Left cardiac atrium (tissue), 4 donors: ENCODE measurements at regions not wholly inside any gene's neighbourhood (a gene's known extent, or its start where the extent isn't known, plus 50 kb on each side); places are given as distances from the start of the nearest gene placed in this dataset.

Experiments used
- ATAC-seq, 2 donors: fragments of 200-7000 bp; cut with Tn5 transposase; one replicate each; pipeline ENCODE4 v1.9.1; 2020; ENCODE audit warnings: mild to moderate bottlenecking in 2 of 2, moderate library complexity in 2 of 2
- DNase-seq: peaks from one replicate; pipeline ENCODE4 v3.0.0-alpha.2; 2020
- intact Hi-C, 2 donors: fragments of 100-400 bp; cut with DNase I; formaldehyde crosslinking; loops; one replicate each; pipeline versions ENCODE4 v1.14.1 to v1.15.1; 2022 to 2023
- donor health status: DM: no; HTN: yes; CAD: no.
- donor health status: DM: no; HTN: yes; CAD: no; lungs with severe emphysema.
- donor health status: DM: yes; HTN: yes; CAD: no.
- donor health status: Dilated cardiomyopathy.

DNA sequence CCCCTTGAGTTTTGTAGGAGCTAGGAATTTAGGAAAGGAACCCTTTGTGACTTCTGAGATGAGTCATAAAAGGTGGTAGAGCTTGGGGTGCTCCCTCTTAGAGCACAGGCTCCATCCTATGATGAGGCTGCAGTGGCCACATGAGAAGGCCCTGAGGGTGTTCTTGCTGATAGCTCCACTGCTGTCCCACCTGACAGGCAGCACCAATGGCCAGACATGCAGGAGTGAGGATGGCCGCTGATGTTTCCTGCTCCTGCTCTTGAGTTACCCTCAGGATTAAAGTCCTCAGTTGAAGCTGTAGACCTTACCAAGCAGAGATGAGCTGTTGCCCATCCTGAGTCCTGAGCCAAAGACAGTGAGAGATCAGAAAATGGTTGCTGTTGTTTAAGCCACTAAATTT is 512.1 kb downstream of the CDH26 start:
- intact Hi-C loops = no loop called here
- ATAC-seq (no peak), DNase-seq (no peak)

DNA sequence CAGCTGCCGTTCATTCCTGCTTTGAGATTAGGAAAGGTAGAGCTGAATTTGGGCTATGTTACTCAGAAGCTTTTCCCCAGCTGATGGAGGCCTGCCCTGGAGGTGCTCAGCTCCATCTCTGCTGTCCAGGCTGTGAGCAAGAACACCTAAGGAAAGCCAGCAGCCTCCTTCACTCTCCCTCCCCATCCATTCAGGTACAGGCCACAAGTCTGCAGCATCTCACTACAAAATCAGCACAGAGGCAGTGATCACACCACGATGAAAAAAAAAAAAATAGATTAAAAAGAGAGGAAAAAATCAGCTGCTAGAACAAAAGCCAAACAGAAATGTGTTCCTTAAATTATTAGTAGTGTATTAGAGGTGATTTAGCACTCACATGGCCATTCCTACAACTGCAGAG is 515.0 kb downstream of the CDH26 start:
- no peak for ATAC-seq
- intact Hi-C loops = no loop called here
- DNase-seq = no peak

DNA sequence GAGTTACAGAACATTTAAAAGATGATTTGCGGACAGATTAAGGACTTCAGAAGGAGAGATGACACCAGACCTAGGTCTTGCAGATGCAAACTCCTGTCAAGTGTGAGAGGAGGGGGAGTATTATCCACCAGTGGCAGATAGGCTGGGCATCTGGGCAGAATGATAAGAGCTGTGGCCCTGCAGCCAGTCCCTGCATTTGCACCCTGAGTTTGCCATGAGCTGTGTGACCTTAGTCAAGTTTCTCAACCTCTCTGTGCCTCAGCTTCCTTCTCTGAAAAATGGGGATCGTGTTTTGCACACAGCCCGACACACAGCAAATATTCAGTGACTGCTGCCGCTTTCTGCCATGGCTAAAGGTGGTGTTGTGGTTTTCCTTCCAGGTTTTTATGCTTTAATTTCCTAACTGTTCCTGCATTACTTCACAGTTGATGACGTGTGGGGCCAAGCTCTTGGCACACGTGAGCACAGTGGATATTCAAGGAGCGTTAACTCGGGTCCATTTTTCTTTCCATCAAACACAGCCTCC is 516.2 kb downstream of the CDH26 start:
- intact Hi-C loops = no loop called here
- DNase-seq (no peak), ATAC-seq (no peak)

DNA sequence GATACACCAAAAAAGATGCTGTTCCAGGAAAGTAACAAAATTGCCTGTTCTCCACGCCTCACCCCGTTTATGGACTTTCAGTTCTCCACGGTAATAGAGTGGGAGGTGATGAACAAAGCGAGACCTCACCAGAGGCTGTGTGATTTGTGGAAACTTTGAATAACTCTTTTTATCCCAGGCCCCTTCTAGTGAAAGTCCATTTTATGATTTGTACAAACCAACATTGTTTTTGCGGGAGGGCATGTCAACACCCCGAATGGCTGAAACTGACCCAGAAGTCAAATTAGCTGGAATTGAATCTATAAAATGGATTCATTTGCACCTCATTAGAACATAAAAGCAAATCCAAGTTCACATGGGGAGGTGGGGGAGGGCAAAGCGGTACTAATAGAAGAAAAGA is 517.8 kb downstream of the CDH26 start:
- intact Hi-C loops = no loop called here
- ATAC-seq (no peak), DNase-seq (no peak)

DNA sequence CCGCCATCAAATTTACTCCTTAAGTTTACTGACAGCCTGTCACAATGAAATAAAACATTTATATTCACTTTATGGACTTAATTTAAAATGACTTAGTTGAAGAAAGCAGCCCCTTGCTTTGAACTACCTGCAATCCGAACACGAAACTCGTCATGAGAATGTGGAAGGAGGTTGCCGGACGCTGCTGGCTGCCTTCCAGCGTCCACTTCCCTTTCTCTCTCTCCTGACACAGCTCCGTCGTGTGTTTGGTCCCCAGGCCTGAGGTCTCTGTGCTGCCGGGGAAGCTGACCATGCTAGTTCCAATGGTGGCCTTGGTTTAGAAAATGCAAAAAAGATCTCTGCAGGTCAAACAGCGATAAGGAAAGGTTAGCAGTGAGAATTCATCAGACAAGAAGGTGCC is 519.7 kb downstream of the CDH26 start:
- intact Hi-C loops = no loop called here
- no peak for DNase-seq
- no peak for ATAC-seq

DNA sequence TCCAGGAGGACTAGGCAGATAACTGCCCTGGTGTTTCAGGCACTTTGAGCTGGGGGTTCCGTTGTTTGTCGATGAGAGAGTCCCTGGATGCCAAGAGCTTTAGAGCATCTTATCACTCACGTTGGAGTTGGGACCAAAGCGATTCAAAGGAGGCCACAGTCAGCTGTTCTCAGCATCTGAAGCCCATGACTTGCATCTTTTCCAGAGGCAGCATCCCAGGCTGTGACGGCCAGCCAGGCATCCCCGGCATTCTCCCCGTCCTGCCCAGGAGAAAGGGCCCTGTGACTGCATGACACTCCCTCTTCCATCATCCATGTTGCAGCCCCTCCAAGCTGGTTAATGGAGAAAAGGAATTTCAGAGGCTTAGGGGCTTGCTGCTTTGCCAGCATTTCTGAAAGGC is 520.3 kb downstream of the CDH26 start:
- intact Hi-C loops = no loop called here
- ATAC-seq = no peak
- DNase-seq = no peak

DNA sequence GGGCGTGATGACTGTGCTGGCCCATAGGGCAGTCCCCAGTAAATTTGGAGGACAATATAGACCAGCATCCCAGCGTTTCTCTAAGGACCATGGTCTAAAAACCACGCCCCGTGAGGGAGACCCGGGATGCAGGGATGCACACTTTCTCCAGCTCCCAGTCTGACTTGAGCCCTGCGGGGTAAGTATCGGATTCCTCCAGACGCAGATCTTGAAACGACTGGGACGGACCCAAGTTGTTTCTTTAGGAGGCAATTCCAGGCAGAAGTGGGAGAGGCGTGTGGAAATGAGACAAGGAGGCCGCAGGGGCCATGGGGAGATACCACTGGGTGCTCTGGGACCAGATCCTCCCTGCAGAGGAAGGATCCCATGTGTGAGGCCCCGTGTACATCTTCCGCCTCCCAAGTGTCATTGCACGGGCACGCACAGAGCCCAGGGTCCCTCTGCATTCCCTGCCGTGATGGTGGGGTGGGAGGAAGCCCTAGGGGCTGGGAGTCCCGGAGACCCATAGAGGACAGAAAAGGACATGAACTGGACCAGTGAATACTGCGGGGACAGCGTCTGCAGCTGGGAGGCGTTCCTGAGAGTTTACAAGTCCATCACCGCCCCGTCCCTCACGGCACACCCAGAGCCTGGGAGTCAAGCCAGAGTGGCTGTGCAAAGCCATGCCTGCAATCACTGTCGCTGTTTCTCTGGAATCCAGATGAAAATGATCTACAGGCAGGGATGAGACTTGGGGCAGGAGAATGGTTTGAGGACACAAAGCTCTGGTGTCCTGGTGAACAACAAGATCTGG is 522.9 kb downstream of the CDH26 start:
- DNase-seq (no peak), ATAC-seq (peak in 1 of 2 donors; percentile 52)
- intact Hi-C loops = no loop called here

DNA sequence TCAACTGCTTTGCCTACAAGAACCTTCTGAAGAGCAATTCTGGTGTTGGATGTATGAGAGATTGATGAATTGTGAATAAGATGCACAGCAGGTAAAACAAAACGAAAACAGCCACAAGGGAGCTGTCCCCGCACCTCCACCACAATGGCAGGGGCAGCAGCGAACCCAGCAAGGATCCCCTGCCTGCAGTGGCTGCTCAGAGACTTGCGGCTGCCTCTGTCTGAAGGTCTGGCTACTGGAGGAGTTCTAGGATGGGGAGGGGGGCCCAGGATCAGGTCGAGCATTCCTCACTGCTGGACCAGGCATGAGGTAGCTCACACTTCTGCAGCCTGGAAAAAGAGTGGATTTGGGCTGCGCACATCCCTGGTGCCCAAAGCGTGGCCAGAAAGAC is 523.5 kb downstream of the CDH26 start:
- intact Hi-C loops = no loop called here
- DNase-seq (no peak), ATAC-seq (no peak)

DNA sequence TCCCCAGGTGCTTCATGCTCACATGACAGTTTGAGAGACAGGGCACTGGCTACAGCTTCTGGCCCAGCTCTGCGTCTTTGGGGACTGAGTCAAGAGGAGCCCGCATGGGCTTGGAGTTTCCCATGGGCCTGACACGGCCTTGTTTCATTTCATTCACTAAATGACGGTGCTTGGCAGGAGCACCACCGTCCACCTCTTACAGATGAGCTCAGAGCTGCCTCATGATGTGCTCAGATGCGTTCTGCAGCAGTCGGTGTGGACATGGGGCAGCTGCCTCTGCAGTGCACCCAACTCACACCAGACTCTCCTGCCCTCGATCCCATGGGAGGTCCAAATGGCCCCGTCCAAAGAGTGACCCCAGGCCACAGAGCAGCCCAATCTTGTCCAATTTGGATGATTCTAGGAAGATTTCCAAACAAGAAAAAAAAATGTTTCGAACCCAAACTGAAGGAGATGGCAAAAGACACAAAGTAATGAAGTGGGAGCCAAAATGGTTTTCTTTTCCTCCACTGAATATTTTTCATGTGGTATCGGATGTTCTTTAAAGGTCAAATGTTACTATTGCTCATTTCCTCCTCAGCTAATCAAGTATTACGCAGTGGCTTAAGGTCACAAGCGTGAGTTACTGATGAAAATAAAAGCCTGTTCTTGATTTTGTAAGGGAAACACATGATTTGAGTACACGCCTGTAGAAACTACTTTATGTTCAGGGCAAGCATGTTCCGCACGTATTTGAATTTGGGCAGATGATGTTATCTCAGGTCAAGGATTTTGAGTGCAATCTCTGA is 524.2 kb downstream of the CDH26 start:
- intact Hi-C loops = no loop called here
- no peak for ATAC-seq

DNA sequence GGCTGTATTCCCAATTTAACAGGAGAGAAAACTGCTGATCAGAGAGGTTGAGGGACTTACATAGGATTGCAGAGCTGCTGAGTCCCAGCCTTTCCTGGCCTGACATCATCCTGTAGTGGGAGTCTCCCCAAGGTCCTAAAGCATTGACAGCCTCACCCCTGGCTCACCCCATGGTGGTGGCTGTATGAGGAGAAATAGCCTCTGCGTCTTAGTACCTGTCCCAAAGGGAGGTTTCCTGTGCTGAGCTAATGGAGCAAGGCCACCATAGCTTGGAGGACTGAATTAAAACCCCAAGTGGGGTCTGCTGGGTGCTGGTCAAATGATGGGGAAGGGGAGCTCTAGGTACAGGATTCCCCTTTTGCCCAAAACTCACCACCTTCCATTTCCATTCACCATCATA is 525.1 kb downstream of the CDH26 start:
- DNase-seq (no peak), ATAC-seq (no peak)
- intact Hi-C loops = no loop called here

More for the DNA sequence above, 524.2 kb downstream of the CDH26 start:
- no peak for DNase-seq

DNA sequence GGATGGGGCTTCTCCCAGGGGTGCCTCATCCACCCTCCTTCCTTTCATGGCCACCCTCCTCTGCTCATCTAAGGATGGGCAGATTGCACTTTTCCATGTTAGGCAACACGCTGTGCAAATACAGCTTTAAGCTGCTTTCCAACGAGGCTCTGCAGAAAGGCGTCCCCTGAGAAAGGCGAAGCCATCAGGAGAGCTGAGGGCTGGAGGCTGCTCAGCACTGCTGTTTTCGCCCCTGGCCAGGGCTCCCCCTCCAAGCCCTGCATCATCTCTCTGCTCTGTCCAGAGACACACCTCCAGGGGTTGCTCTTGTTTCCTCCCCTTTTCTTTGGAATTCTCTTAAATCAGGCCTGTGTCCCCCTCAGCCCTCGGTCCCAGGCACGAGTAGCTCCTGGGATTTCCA is 526.1 kb downstream of the CDH26 start:
- intact Hi-C loops = no loop called here
- DNase-seq (no peak), ATAC-seq (peak in 1 of 2 donors; percentile 41)

DNA sequence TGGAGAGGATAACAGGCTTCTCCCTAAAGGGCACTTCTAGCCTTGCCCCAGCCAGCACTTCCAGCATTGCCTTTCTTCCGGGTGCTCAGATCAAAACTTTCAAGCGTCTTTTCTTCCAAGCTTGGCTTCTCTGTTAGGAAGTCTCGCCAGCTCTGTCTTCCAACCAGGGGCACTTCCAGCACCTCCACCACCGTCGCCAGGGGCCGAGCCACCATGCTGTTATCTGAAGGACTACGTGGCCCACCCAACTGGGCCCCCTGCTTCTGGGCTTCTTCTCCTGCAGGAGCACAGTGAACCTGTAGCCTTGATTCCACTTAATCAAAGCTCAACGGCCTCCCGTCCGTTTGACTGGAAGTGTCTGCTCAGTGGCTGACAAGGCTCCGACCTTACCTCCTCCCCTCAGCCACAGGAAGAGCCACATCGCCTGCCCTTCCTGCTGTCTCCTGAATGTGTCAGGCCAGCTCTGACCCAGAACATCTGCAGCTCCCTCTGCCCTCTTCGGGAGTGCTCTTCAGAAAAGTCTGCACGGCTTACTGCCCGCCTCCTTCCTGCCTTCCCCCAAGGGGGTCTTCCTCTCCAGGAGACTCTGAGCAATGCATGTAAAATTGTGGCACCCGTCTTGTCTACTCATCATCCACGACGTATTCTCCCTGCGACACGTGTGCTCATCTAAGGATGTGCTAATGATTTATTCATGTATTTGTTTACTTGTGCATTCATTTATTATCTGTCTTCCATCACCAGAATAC is 527.0 kb downstream of the CDH26 start:
- ATAC-seq (no peak), DNase-seq (no peak)
- intact Hi-C loops = no loop called here

DNA sequence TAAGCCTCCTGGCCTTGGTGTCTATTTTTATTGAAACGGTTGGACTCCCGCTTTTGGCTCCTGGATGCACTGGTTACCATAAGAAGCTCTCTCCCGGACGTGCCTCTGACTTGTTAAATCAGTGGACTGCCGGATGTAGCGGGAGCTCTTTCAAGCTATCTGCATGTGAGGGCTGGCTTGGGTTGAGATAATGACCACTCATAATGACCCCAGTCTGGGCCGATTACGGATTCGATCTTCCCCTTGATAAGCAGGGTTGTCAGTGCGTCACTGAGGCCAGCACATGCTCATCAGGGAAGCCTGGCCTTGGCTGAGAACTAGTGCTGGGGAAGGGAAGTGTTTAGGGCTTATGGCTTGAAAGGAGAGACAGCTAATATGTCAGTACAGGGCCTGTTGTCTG is 528.1 kb downstream of the CDH26 start:
- no peak for ATAC-seq
- intact Hi-C loops = no loop called here
- no peak for DNase-seq

DNA sequence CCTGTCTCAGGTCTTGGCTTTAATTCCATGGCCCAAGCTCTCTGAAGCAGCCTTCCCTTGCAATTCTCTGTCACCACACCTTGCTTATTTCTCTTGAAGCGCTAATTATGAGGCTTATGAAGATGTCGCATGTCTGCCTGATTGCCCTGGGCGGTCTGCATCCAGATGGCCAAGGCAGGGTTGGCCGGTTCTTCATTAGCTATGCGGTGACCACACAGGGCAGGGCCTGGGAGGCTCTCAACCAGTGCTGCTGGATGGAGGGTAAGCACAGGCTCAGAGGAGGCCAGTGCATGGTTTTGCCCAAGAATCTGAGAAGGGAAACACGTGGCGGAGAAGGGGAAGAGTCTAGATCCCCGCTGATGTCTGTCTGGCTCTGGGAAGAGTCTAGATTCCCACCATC is 528.7 kb downstream of the CDH26 start:
- DNase-seq (no peak), ATAC-seq (no peak)
- intact Hi-C loops = no loop called here

DNA sequence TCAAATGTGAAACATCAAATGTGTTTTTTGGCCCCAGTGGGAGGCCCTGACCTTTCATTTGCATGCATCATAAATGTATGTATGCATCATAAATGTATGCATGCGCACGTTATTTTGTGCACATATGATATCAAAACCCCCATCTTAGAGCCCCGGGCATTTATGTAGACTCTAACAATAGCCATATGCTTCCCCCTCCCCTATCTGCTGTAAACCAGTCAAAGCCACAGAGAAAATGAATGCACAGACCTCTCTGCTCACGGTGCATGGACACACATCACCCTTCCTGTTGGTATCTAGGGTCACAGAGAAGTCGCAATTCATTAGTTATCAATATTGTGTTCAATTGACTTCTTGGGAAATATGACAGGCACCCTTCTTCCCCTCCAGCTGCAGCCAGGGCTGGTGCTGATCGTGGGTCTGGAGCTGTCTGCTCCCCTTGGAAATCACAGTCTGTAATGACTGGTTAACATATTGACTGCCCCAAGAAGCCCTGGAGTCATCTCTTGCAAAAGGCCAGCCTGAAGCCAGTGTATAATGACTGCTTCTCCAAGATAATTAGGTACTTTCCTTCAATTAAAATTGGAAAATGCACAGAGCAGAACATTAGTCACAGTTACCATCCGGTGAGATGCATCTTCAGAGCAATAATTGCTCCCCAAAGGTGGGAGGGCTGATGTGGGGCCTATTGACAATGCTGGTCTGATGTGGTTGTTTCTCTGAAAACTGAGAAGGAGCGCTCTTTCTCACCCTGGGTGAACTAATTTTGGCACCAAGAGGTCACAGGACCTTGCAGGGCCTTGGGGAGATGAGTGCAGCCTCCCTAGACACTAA is 532.2 kb downstream of the CDH26 start:
- DNase-seq = no peak
- no peak for ATAC-seq
- intact Hi-C loops = no loop called here

DNA sequence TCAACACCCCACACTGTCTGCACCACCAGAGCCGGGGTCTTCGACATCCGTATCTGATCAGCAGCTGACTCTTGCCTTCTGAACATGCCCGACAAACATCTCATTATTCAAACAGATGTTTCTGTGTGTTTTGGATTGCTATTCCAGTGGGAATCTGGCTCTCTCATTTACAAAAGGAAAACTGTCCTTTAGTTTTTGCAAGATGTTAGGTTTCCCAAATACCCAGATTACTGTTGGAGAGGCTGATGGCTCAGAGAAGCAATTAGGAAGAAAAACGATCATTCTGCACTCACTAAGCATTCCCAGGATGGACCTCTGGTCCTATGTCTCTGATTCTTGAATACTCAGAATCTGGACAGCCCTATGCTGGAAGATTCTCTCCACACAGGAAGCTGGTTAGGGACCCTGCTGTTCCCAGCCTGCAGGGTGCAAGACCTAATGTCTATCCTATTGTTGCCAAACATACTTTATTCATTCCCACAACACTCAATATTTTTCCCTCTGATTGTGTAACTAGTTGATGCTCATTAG is 532.9 kb downstream of the CDH26 start:
- ATAC-seq = peak in 1 of 2 donors; percentile 41
- intact Hi-C loops = no loop called here
- DNase-seq = no peak

DNA sequence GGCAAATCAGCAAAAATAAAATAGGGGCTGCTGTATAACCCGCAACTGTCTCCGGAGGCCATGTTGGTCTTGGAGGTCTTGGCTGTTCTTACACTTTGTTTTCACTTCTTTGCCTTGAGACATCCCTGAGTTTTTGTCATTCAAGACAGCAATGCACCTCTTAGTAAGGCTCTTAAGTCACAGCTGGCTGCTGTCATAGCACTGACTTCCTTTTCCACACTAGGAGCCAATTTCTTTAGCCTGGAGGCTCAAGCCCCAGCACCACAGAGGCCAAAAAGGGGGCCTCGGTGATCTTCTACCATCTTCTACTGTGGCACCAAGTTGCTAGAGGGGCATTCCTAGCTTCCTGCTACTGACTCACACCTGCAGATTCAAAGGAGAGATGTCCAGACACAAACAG is 536.3 kb downstream of the CDH26 start:
- ATAC-seq (no peak), DNase-seq (no peak)
- intact Hi-C loops = no loop called here

DNA sequence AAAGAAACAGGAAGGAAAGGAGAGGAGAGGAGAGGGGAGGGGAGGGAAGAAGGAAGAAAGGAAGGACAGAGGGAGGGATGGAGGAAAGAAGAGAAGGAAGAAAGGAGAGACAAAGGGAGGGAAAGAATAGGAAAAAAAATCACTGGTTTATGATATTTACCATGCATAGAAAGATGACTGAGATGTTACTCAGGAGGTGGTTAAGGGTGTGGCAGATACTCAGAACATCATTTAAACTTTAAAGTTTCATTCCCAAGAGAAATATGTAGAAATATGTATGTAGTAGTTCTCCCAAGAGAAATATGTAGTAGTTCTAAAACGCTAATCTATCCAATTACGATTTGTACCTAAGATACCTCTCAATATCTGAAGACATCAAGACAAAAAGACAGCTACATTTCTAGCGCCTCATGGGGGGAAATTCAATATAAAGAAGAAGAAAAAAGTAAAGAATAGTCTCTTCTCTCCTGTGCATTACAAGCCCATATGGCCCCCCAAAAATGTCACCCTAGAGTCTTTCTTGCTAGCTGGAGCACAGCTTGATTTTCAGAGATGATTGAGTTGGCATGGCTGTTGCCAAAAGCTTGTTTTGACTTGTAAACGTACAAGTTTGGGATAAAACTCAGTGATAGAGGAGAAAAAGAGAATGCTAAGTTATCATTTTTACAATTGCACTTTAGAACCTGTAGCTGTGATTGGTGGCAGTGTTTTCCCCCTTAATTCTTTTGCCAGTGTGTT is 539.2 kb downstream of the CDH26 start:
- ATAC-seq = no peak
- DNase-seq = no peak
- intact Hi-C loops = no loop called here
